ENCODE measurements at regions not wholly inside any gene's neighbourhood (a gene's known extent, or its start where the extent isn't known, plus 50 kb on each side); places are given as distances from the start of the nearest gene placed in this dataset.

- no peak for TF ChIP-seq CTCF (IDR thresholded peaks at IDR 0.05; ENCODE audit: extremely low read depth in 1 of 2, insufficient read depth in 1 of 2, low read depth in 1 of 2, low read length in 2 of 2)
- no peak for TF ChIP-seq MYC (IDR thresholded peaks at IDR 0.05; ENCODE audit: low read depth, low read length)
Observed at GRCh38 chr11:128354476-128354875, 232.9 kb downstream of the ETS1 start.

Data from endothelial cell of umbilical vein (primary cell).